Chondrocyte (in vitro differentiated cells): ENCODE measurements at regions not wholly inside any gene's neighbourhood (a gene's known extent, or its start where the extent isn't known, plus 50 kb on each side); places are given as distances from the start of the nearest gene placed in this dataset.

Source experiments
- DNase-seq: peaks from one replicate; pipeline ENCODE4 v3.0.0; 2021; ENCODE audit warnings: mixed read lengths, low spot score
- H3K27ac Mint-ChIP-seq: one replicate; pipeline ENCODE4 v1.8.0; 2021; ENCODE audit warnings: mild to moderate bottlenecking, moderate library complexity, mixed read lengths; ENCODE audit not compliant: unreplicated experiment
- H3K27me3 Mint-ChIP-seq: 2 replicates; pipeline ENCODE4 v1.8.0; 2021; ENCODE audit warnings: low read depth, mixed read lengths
- H3K36me3 Mint-ChIP-seq: 2 replicates; pipeline ENCODE4 v1.8.0; 2021; ENCODE audit warnings: low read depth, mixed read lengths
- H3K4me1 Mint-ChIP-seq: 2 replicates; pipeline ENCODE4 v1.8.0; 2021; ENCODE audit warnings: low read depth, mild to moderate bottlenecking, mixed read lengths
- H3K4me3 Mint-ChIP-seq: one replicate; pipeline ENCODE4 v1.8.0; 2021; ENCODE audit warnings: mild to moderate bottlenecking, moderate library complexity, mixed read lengths; ENCODE audit not compliant: unreplicated experiment
- H3K9me3 Mint-ChIP-seq: 2 replicates; pipeline ENCODE4 v1.8.0; 2021; ENCODE audit warnings: low read depth, mixed read lengths
- CTCF ChIP-seq: fragments of 200-600 bp; sonication (generic); IDR thresholded peaks from 2 replicates; pipeline ENCODE4 v1.5.0; 2021; ENCODE audit warnings: antibody characterized with exemption, mild to moderate bottlenecking, moderate library complexity

GRCh38 chr16:87552072-87552718 lies 50.1 kb upstream of the JPH3 start:
- TF ChIP-seq CTCF: no peak
- DNase-seq: no peak
- H3K4me3 Mint-ChIP-seq: no peak overlapping the region
- peaks cover 21% of the 10 kb centered on the region for H3K27me3 Mint-ChIP-seq
- H3K27ac Mint-ChIP-seq: no peak overlapping the region
- peaks cover 19% of the 10 kb centered on the region for H3K4me1 Mint-ChIP-seq
- no peaks in the 10 kb centered on the region for H3K36me3 Mint-ChIP-seq
- no peaks in the 10 kb centered on the region for H3K9me3 Mint-ChIP-seq

DNA sequence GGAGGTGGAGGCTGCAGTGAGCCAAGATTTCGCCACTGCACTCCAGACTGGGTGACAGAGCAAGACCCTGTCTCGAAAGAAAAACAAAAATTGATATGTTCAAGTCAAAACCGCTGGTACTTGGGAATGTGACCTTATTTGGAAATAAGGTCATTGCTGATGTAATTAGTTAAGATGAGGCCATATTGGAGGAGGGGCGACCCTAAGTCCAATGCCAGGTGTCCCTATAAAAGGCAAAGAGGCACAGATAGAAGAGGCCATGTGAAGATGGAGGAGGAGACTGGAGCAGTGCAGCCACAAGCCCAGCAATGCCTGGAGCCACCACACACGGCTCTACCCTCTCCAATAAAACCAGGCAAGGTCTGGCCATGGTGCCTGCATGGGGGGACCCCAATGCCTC lies 50.8 kb upstream of the JPH3 start:
- Mint-ChIP-seq H3K27me3 (peaks cover 21% of the 10 kb centered on the region), H3K4me3 (no peak overlapping the region), H3K4me1 (peaks cover 13% of the 10 kb centered on the region), H3K27ac (no peak overlapping the region), H3K9me3 (peaks cover 1% of the 10 kb centered on the region), H3K36me3 (peaks cover under 1% of the 10 kb centered on the region)
- DNase-seq: no peak
- no peak for TF ChIP-seq CTCF

DNA sequence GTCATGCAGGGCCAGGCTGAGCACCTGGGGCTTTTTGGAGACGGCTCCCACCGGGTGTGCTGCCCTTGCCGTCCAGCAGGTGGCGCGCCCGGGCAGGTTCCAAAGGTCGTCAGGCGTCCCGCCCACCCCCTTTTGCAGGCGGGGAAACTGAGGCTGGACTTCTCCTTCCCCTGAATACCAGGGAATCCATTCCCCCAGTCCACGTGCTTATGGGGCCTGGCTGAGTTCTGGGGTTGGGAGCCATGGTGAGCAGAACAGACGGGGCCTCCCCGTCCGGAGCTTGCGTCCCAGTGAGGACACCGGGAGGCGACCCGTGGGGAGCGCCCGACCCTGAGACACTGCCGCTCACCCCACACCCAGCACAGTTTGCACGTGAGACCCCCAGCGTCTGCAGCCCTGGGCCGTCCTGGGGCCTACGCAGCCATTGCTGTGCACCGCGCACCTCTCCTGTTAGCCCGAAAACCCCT lies 51.8 kb upstream of the JPH3 start:
- Mint-ChIP-seq H3K4me1 (peaks cover 16% of the 10 kb centered on the region), H3K36me3 (peaks cover 8% of the 10 kb centered on the region), H3K4me3 (no peak overlapping the region), H3K27ac (no peak overlapping the region), H3K9me3 (peaks cover 11% of the 10 kb centered on the region), H3K27me3 (peaks cover 21% of the 10 kb centered on the region)
- peak; percentile 90 for TF ChIP-seq CTCF
- no peak for DNase-seq

- peaks cover 8% of the 10 kb centered on the region for H3K36me3 Mint-ChIP-seq
- TF ChIP-seq CTCF: no peak
- peaks cover 21% of the 10 kb centered on the region for H3K27me3 Mint-ChIP-seq
- no peak overlapping the region for H3K4me3 Mint-ChIP-seq
- H3K9me3 Mint-ChIP-seq: peaks cover 11% of the 10 kb centered on the region
- peaks cover 16% of the 10 kb centered on the region for H3K4me1 Mint-ChIP-seq
- H3K27ac Mint-ChIP-seq: no peak overlapping the region
- no peak for DNase-seq
Measured at GRCh38 chr16:87549627-87550494, 52.4 kb upstream of the JPH3 start.

DNA sequence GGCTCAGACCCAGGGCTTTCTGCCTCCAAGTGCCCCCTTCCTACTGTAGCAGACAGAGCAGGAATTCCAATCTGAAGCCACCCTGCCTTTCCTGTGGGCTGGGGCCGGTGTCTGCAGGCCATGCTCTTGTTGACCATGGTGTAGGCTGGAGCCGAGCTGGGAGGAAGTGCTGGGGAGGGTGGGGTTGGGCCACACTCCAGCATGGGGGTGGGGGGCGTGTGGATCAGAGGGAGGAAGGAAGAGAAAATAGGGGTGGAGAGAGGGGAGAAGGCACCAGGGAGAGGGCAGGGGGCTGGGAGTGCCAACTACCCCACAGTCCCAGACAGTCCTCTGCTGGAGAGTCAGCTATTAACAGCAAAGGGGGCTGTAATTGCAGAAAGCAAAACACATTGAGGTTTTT lies 54.3 kb upstream of the JPH3 start:
- Mint-ChIP-seq H3K4me1 (peaks cover 15% of the 10 kb centered on the region), H3K9me3 (peaks cover 11% of the 10 kb centered on the region), H3K27ac (no peak overlapping the region), H3K36me3 (peaks cover 8% of the 10 kb centered on the region), H3K27me3 (peaks cover 20% of the 10 kb centered on the region), H3K4me3 (no peak overlapping the region)
- no peak for DNase-seq
- peak; percentile 22 for TF ChIP-seq CTCF
